CD4-positive, alpha-beta T cell (primary cell): ENCODE measurements at regions not wholly inside any gene's neighbourhood (a gene's known extent, or its start where the extent isn't known, plus 50 kb on each side); places are given as distances from the start of the nearest gene placed in this dataset.

ENCODE experiments used
- ATAC-seq: fragments of 200-7000 bp; cut with Tn5 transposase; one replicate; pipeline ENCODE4 v1.10.0; 2022; ENCODE audit warnings: mild to moderate bottlenecking; ENCODE audit not compliant: poor library complexity
- CTCF ChIA-PET: fragments of 350-600 bp; sonication (Branson Sonifier 250); formaldehyde crosslinking; loops from one replicate; lab custom pipeline; 2021; ENCODE audit warnings: antibody characterized with exemption, inconsistent platforms; lab: Charles Lee
- POLR2A ChIA-PET: fragments of 350-600 bp; sonication (Branson Sonifier 250); formaldehyde crosslinking; loops from one replicate; lab custom pipeline; 2021; ENCODE audit warnings: antibody characterized with exemption, inconsistent platforms; lab: Charles Lee
- DNase-seq, 14 experiments: peaks; one replicate each; pipeline ENCODE4 v3.0.0-alpha.2; 2013 to 2020; ENCODE audit warnings: mixed read lengths in 2 of 14
- H3K27ac ChIP-seq, 2 donors: one replicate each; pipeline versions ENCODE4 v1.5.1 to v1.7.0; 2013; ENCODE audit warnings: low read length in 2 of 2, low read depth in 1 of 2, mild to moderate bottlenecking in 1 of 2
- H3K27me3 ChIP-seq, 2 experiments: 1 replicate in 1 of 2; 2 replicates in 1 of 2; pipeline versions ENCODE4 v1.6.1 to v1.7.0; 2013; ENCODE audit warnings: low read length in 2 of 2, control low read depth in 1 of 2, mild to moderate bottlenecking in 1 of 2, moderate library complexity in 1 of 2; ENCODE audit not compliant: insufficient read depth in 2 of 2, control insufficient read depth in 1 of 2
- H3K36me3 ChIP-seq: one replicate; pipeline ENCODE4 v1.6.1; 2013; ENCODE audit warnings: low read length, control low read depth; ENCODE audit not compliant: insufficient read depth
- H3K4me1 ChIP-seq: one replicate; pipeline ENCODE4 v1.6.1; 2013; ENCODE audit warnings: low read length, control low read depth; ENCODE audit not compliant: insufficient read depth
- H3K4me3 ChIP-seq: one replicate; pipeline ENCODE4 v1.5.1; 2013; ENCODE audit warnings: mild to moderate bottlenecking, low read length, moderate library complexity
- H3K9me3 ChIP-seq, 2 experiments: 1 replicate in 1 of 2; 2 replicates in 1 of 2; pipeline versions ENCODE4 v1.6.1 to v1.7.0; 2013; ENCODE audit warnings: low read length in 2 of 2, mild to moderate bottlenecking in 2 of 2, control low read depth in 1 of 2, moderate library complexity in 1 of 2; ENCODE audit not compliant: control insufficient read depth in 1 of 2, insufficient read depth in 1 of 2
- H3K27ac Mint-ChIP-seq: one replicate; pipeline ENCODE4 v1.8.0; 2020; ENCODE audit warnings: mixed read lengths
- H3K27me3 Mint-ChIP-seq: one replicate; pipeline ENCODE4 v1.8.0; 2021; ENCODE audit warnings: mixed read lengths
- H3K36me3 Mint-ChIP-seq: one replicate; pipeline ENCODE4 v1.8.0; 2021; ENCODE audit warnings: low read depth, mixed read lengths
- H3K4me1 Mint-ChIP-seq: one replicate; pipeline ENCODE4 v1.8.0; 2021; ENCODE audit warnings: low read depth, mixed read lengths
- H3K4me3 Mint-ChIP-seq: one replicate; pipeline ENCODE4 v1.8.0; 2020; ENCODE audit warnings: mild to moderate bottlenecking, mixed read lengths
- H3K9me3 Mint-ChIP-seq: one replicate; pipeline ENCODE4 v1.8.0; 2020; ENCODE audit warnings: mixed read lengths
- intact Hi-C, 2 experiments: fragments of 100-400 bp; cut with DNase I in 1 of 2; cut with micrococcal nuclease in 1 of 2; formaldehyde crosslinking; loops; one replicate each; pipeline versions ENCODE4 v1.15.1 to v1.9.0; 2023 to 2025; cut with DNase I, micrococcal nuclease
- TF ChIP-seq, protein P1 (sequence below): fragments of 200-600 bp; IDR thresholded peaks from one replicate; pipeline ENCODE4 v1.8.0; 2022; ENCODE audit warnings: antibody characterized with exemption, mild to moderate bottlenecking

DNA sequence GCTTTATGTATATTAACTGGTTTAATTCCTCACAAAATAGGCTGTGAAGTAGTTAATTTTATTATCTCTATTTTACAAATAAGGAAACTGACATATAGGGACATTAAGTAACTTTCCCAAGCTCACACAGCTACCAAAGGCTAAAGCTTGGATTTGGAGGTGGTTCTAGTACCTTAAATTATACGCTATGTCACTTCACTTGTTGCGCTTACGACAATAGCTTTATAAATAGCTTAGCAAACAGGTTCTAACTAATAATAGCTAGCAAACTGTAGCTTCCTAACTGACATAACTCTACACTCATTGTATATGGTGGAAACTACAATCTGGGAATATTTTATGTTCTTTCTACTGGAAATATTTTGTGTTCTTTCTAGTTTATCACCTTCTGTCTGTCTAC is 666.4 kb upstream of the CPEB2 start:
- Mint-ChIP-seq H3K36me3 (no peaks in the 10 kb centered on the region), H3K4me1 (no peaks in the 10 kb centered on the region), H3K27ac (no peak overlapping the region), H3K27me3 (no peaks in the 10 kb centered on the region), H3K9me3 (peaks cover 2% of the 10 kb centered on the region), H3K4me3 (no peak overlapping the region)
- Histone ChIP-seq H3K27me3 (no peaks in the 10 kb centered on the region), H3K4me3 (no peak overlapping the region), H3K27ac (no peak overlapping the region), H3K36me3 (no peaks in the 10 kb centered on the region), H3K9me3 (no peaks in the 10 kb centered on the region), H3K4me1 (no peaks in the 10 kb centered on the region)
- CTCF ChIA-PET = no interaction called here
- POLR2A ChIA-PET = no interaction called here
- DNase-seq (no peak), ATAC-seq (no peak)
- TF ChIP-seq, protein P1, sequence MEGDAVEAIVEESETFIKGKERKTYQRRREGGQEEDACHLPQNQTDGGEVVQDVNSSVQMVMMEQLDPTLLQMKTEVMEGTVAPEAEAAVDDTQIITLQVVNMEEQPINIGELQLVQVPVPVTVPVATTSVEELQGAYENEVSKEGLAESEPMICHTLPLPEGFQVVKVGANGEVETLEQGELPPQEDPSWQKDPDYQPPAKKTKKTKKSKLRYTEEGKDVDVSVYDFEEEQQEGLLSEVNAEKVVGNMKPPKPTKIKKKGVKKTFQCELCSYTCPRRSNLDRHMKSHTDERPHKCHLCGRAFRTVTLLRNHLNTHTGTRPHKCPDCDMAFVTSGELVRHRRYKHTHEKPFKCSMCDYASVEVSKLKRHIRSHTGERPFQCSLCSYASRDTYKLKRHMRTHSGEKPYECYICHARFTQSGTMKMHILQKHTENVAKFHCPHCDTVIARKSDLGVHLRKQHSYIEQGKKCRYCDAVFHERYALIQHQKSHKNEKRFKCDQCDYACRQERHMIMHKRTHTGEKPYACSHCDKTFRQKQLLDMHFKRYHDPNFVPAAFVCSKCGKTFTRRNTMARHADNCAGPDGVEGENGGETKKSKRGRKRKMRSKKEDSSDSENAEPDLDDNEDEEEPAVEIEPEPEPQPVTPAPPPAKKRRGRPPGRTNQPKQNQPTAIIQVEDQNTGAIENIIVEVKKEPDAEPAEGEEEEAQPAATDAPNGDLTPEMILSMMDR = no peak
- intact Hi-C loops = no loop called here

DNA sequence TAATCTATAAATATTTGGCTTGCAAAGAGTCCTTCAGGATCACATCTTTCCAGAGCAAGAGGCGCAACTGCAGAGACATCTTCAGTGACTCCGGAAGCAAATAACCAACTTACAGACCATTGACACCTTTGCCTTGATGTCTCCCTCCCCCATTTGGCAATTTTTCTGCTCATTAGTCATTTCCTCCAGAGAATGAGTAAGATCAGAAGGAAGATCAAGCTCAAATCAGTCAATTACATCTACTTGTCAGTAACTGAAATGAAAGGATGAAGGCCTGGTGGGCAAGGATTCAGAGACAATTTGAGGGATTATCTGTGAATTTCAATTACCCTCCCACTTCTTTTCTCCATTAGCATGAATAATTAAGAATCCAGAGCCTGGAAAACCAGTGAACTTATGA is 665.6 kb upstream of the CPEB2 start:
- POLR2A ChIA-PET = no interaction called here

DNA sequence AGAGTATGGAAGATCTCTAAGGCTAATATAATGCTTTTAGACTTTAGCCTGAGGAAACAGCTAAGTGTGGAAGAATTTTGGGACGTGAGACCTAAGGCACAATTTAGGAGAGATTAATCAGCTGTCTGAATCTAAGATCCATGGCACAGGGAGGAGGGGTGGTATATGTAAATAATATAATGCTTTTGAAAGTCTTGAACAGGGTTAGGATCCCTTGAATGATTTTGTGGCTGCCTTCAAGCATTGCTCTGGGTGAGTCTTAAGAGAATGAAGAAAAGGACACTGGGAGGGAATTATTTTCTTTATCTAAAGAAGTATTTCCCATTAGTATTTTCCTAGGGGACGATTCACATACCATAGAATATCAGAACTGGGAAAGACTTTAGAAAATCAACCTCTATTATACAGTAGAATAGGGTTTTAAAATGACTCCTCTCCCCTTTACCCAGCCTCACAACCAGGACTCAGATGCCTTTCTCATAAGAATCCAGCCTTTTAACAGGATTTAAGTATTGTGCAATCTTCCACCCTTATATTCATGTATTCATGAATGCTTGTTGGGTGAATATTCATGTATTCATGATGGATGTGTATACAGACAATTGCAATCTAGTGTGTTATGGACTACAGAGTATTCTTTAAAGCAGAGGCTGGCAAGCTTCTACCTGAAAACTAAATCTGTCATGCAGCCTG is 664.2 kb upstream of the CPEB2 start:
- Mint-ChIP-seq H3K4me1 (no peaks in the 10 kb centered on the region), H3K9me3 (no peaks in the 10 kb centered on the region), H3K27me3 (no peaks in the 10 kb centered on the region), H3K36me3 (no peaks in the 10 kb centered on the region), H3K4me3 (no peak overlapping the region), H3K27ac (no peak overlapping the region)
- intact Hi-C loops = no loop called here
- ChIA-PET CTCF (no interaction called here), POLR2A (no interaction called here)
- Histone ChIP-seq H3K4me3 (no peak overlapping the region), H3K36me3 (no peaks in the 10 kb centered on the region), H3K27ac (no peak overlapping the region), H3K9me3 (no peaks in the 10 kb centered on the region), H3K27me3 (no peaks in the 10 kb centered on the region), H3K4me1 (no peaks in the 10 kb centered on the region)
- TF ChIP-seq, protein P1 = no peak
- DNase-seq (no peak), ATAC-seq (no peak)

More for the DNA sequence above, 665.6 kb upstream of the CPEB2 start:
- no peaks in the 10 kb centered on the region for H3K4me1 ChIP-seq
- H3K9me3 ChIP-seq = no peaks in the 10 kb centered on the region
- Mint-ChIP-seq H3K27me3 (no peaks in the 10 kb centered on the region), H3K9me3 (no peaks in the 10 kb centered on the region), H3K4me3 (no peak overlapping the region), H3K36me3 (no peaks in the 10 kb centered on the region), H3K27ac (no peak overlapping the region), H3K4me1 (no peaks in the 10 kb centered on the region)
- intact Hi-C loops = no loop called here
- TF ChIP-seq, protein P1 = no peak
- H3K36me3 ChIP-seq = no peaks in the 10 kb centered on the region
- no peaks in the 10 kb centered on the region for H3K27me3 ChIP-seq
- no peak overlapping the region for H3K27ac ChIP-seq
- ATAC-seq (no peak), DNase-seq (no peak)
- H3K4me3 ChIP-seq = no peak overlapping the region
- CTCF ChIA-PET = no interaction called here
